ENCODE measurements at regions not wholly inside any gene's neighbourhood (a gene's known extent, or its start where the extent isn't known, plus 50 kb on each side); places are given as distances from the start of the nearest gene placed in this dataset.

DNA sequence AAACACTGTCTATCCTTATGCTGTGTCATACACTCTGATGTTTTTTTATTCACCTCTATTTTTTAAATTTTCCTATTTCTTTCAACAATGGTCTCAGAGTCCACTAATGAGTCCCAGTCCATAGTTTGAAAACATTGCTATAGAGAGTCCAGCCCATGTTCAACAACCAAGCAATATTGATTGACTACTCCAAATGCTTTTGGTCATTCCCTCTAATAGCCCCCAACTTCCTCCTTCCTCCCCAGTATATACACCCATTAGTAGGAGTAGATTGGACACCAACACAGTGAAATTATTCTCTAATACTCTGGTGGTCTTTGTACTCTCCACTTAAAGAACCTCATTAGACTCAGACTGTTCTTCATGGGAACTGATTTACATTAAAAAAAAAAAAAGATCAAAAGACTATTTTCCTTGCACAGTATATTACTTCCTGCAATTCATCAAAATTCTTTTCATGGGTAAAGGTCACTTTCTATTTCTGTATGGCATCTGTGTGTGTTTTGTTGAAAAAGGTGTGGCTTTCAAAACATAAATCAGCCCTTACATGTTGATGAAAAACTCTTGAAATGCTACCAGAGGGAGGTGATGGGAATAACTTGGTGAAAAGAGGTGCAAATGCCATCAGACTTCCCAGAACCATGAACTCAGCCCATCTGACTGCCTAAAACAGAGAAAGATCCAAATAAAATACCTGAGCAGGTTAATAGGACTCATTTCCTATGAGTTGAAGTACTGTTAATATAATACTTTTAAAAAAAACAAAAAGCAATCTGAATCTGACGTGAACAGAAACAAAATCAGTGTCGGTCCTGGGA, 250.3 kb upstream of the KLF3 start:
- Histone ChIP-seq H3K27ac (ENCODE audit: low read depth, low read length) (no peak overlapping the region), H3K4me3 (replicated peaks in 1 of 2; ENCODE audit: low read depth in 1 of 2, low read length in 2 of 2) (no peak overlapping the region), H3K79me2 (ENCODE audit: insufficient read depth, low read length) (no peaks in the 10 kb centered on the region), H3K36me3 (ENCODE audit: control insufficient read depth in 1 of 2, insufficient read depth in 2 of 2, low read length in 2 of 2) (no peaks in the 10 kb centered on the region), H3K4me1 (ENCODE audit: control insufficient read depth in 1 of 2, insufficient read depth in 2 of 2, low read length in 2 of 2) (peaks cover 4 to 6% of the 10 kb centered on the region in 2 experiments; a peak in 2 of 4 replicates), H3K4me2 (ENCODE audit: low read length) (peak overlapping the region; percentile 16; the same call in 1 of the 2 replicates), H4K20me1 (ENCODE audit: insufficient read depth) (no peaks in the 10 kb centered on the region), H3K9me3 (ENCODE audit: control insufficient read depth in 1 of 2, insufficient read depth in 1 of 2, low read depth in 1 of 2, low read length in 2 of 2) (no peaks in the 10 kb centered on the region), H3K9ac (ENCODE audit: low read length) (no peak overlapping the region), H3K27me3 (ENCODE audit: insufficient read depth, low read length) (no peaks in the 10 kb centered on the region), H3K9me2 (ENCODE audit: insufficient read depth) (no peaks in the 10 kb centered on the region), H2AFZ (ENCODE audit: low read depth, low read length, poor library complexity, severe bottlenecking) (peak overlapping the region; percentile 19)
- TF ChIP-seq, protein P1, sequence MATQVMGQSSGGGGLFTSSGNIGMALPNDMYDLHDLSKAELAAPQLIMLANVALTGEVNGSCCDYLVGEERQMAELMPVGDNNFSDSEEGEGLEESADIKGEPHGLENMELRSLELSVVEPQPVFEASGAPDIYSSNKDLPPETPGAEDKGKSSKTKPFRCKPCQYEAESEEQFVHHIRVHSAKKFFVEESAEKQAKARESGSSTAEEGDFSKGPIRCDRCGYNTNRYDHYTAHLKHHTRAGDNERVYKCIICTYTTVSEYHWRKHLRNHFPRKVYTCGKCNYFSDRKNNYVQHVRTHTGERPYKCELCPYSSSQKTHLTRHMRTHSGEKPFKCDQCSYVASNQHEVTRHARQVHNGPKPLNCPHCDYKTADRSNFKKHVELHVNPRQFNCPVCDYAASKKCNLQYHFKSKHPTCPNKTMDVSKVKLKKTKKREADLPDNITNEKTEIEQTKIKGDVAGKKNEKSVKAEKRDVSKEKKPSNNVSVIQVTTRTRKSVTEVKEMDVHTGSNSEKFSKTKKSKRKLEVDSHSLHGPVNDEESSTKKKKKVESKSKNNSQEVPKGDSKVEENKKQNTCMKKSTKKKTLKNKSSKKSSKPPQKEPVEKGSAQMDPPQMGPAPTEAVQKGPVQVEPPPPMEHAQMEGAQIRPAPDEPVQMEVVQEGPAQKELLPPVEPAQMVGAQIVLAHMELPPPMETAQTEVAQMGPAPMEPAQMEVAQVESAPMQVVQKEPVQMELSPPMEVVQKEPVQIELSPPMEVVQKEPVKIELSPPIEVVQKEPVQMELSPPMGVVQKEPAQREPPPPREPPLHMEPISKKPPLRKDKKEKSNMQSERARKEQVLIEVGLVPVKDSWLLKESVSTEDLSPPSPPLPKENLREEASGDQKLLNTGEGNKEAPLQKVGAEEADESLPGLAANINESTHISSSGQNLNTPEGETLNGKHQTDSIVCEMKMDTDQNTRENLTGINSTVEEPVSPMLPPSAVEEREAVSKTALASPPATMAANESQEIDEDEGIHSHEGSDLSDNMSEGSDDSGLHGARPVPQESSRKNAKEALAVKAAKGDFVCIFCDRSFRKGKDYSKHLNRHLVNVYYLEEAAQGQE (IDR thresholded peaks at IDR 0.05; ENCODE audit: low read depth), result no peak
- TF ChIP-seq, protein P2, sequence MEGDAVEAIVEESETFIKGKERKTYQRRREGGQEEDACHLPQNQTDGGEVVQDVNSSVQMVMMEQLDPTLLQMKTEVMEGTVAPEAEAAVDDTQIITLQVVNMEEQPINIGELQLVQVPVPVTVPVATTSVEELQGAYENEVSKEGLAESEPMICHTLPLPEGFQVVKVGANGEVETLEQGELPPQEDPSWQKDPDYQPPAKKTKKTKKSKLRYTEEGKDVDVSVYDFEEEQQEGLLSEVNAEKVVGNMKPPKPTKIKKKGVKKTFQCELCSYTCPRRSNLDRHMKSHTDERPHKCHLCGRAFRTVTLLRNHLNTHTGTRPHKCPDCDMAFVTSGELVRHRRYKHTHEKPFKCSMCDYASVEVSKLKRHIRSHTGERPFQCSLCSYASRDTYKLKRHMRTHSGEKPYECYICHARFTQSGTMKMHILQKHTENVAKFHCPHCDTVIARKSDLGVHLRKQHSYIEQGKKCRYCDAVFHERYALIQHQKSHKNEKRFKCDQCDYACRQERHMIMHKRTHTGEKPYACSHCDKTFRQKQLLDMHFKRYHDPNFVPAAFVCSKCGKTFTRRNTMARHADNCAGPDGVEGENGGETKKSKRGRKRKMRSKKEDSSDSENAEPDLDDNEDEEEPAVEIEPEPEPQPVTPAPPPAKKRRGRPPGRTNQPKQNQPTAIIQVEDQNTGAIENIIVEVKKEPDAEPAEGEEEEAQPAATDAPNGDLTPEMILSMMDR (IDR thresholded peaks at IDR 0.05 in 2 of 3, conservative IDR thresholded peaks at IDR 0.05 in 1 of 3; ENCODE audit: borderline replicate concordance in 1 of 3, insufficient read depth in 1 of 3, low read depth in 2 of 3, low read length in 2 of 3), result no peak
- TF ChIP-seq, protein P3, sequence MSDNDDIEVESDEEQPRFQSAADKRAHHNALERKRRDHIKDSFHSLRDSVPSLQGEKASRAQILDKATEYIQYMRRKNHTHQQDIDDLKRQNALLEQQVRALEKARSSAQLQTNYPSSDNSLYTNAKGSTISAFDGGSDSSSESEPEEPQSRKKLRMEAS (IDR thresholded peaks at IDR 0.05), result no peak
- TF ChIP-seq ELF1 (IDR thresholded peaks at IDR 0.05; ENCODE audit: borderline replicate concordance, low read depth), result no peak
- no peak for TF ChIP-seq POLR2AphosphoS5 (IDR thresholded peaks at IDR 0.05; ENCODE audit: low read depth, low read length)
- no peak for TF ChIP-seq CBX3 (IDR thresholded peaks at IDR 0.05; ENCODE audit: low read depth)
- CTCF ChIA-PET, result no interaction called here
- intact Hi-C loops (cut with micrococcal nuclease), result no loop called here
- ATAC-seq, result no peak
- POLR2A ChIA-PET, result no interaction called here
- no peak for DNase-seq (ENCODE audit: low read depth, low spot score)
- no TSS peak for BruUV-seq (replicated peaks)
- RAD21 ChIA-PET (ENCODE audit: low non-redundant PET in 1 of 2, low total read pairs in 2 of 2, uncharacterized antibody in 2 of 2, unreplicated experiment in 2 of 2), result no interaction called here
